SU-DHL-6 (cell line): ENCODE measurements at regions not wholly inside any gene's neighbourhood (a gene's known extent, or its start where the extent isn't known, plus 50 kb on each side); places are given as distances from the start of the nearest gene placed in this dataset.

ENCODE experiments used
- H2AFZ ChIP-seq: fragments of 200-600 bp; sonication (generic); 2 replicates; pipeline ENCODE4 v1.6.1; 2014; ENCODE audit warnings: low read depth, mild to moderate bottlenecking, moderate library complexity, mixed read lengths, antibody characterized with exemption, low read length; ENCODE audit not compliant: severe bottlenecking
- H3F3A ChIP-seq: fragments of 200-600 bp; shearing (Covaris generic); 2 replicates; pipeline ENCODE4 v1.6.0; 2016; ENCODE audit warnings: antibody characterized with exemption, mild to moderate bottlenecking; ENCODE audit not compliant: insufficient read depth
- H3K27ac ChIP-seq: fragments of 200-600 bp; sonication (generic); 2 replicates; pipeline ENCODE4 v1.5.1; 2016; ENCODE audit warnings: low read depth, mild to moderate bottlenecking, low read length, moderate library complexity, mixed read lengths
- H3K27me3 ChIP-seq: fragments of 200-600 bp; sonication (generic), shearing (Covaris generic); 2 replicates; pipeline ENCODE4 v1.6.0; 2014; ENCODE audit warnings: mild to moderate bottlenecking, low read length
- H3K36me3 ChIP-seq: fragments of 200-600 bp; sonication (generic); 2 replicates; pipeline ENCODE4 v1.6.1; 2014; ENCODE audit warnings: mild to moderate bottlenecking, low read length, mixed read lengths
- H3K4me2 ChIP-seq: fragments of 300-600, 200-600 bp; shearing (Covaris generic), sonication (generic); 2 replicates; pipeline ENCODE4 v1.6.0; 2014; ENCODE audit warnings: low read length, low read depth, mild to moderate bottlenecking; ENCODE audit not compliant: poor library complexity, severe bottlenecking
- H3K4me3 ChIP-seq: fragments of 200-600 bp; sonication (generic); 2 replicates; pipeline ENCODE4 v1.5.1; 2014; ENCODE audit warnings: antibody characterized with exemption, low read length, mild to moderate bottlenecking, mixed read lengths; ENCODE audit not compliant: insufficient read depth, poor library complexity, severe bottlenecking
- H3K79me2 ChIP-seq: fragments of 200-600 bp; sonication (generic); 2 replicates; pipeline ENCODE4 v1.6.1; 2014; ENCODE audit warnings: mild to moderate bottlenecking, low read length, moderate library complexity; ENCODE audit not compliant: insufficient read depth
- H3K9ac ChIP-seq: fragments of 200-600 bp; sonication (generic); 2 replicates; pipeline ENCODE4 v1.7.0; 2014; ENCODE audit warnings: mild to moderate bottlenecking, low read length
- H3K9me2 ChIP-seq: fragments of 200-600 bp; sonication (generic); replicated peaks from 2 replicates; pipeline ENCODE4 v1.6.1; 2014; ENCODE audit warnings: low read length; ENCODE audit not compliant: insufficient read depth
- H3K9me3 ChIP-seq: fragments of 200-600 bp; sonication (generic); 2 replicates; pipeline ENCODE4 v1.6.1; 2014; ENCODE audit warnings: low read length, mixed read lengths; ENCODE audit not compliant: insufficient read depth
- H4K20me1 ChIP-seq: fragments of 200-600 bp; sonication (generic); 2 replicates; pipeline ENCODE4 v1.6.1; 2014; ENCODE audit warnings: low read depth, mild to moderate bottlenecking, antibody characterized with exemption, low read length, moderate library complexity, mixed read lengths
- EZH2phosphoT487 ChIP-seq: fragments of 200-600 bp; sonication (generic), shearing (Covaris generic); conservative IDR thresholded peaks from 2 replicates; pipeline ENCODE4 v1.6.1; 2018; ENCODE audit warnings: mild to moderate bottlenecking, antibody characterized with exemption, low read length, moderate library complexity, mixed read lengths
- TF ChIP-seq, protein P1 (sequence below): fragments of 200-600 bp; sonication (generic); IDR thresholded peaks from one replicate; pipeline ENCODE4 v1.5.1; 2017; ENCODE audit warnings: antibody characterized with exemption, mild to moderate bottlenecking, low read length, moderate library complexity; ENCODE audit not compliant: insufficient read depth, poor library complexity, severe bottlenecking

DNA sequence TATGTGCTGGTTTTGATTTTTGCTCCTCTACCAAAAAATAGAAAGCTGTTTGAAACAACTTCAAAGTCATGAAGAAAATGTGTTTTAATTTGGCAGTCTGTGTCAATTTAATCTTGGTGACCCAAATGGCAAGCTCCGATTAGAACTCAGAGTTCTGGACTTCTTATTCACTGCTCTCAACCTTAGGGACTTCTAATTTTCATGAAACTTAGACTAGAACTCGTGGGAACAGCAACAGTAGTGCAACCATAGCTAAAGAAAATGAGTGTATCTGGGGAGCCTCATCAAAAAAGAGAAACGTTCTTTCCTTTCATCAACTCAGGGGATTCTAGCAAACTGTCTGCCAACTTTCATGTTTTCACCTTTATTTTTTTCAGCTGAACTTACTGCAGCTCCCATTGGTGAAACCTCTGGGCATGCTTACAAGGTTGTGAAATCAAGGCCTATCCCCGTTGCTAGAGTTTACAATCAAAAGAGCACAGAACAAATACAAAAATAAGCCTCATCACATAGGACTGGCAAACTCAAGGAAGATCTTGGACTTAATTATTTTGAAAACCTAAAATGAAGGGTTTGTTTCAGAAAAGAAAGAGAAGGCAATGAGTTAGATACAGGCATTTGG lies 114.0 kb upstream of the HSF2 start:
- H3K9me3 ChIP-seq = no peaks in the 10 kb centered on the region
- H3K27ac ChIP-seq = no peak overlapping the region
- TF ChIP-seq, protein P1, sequence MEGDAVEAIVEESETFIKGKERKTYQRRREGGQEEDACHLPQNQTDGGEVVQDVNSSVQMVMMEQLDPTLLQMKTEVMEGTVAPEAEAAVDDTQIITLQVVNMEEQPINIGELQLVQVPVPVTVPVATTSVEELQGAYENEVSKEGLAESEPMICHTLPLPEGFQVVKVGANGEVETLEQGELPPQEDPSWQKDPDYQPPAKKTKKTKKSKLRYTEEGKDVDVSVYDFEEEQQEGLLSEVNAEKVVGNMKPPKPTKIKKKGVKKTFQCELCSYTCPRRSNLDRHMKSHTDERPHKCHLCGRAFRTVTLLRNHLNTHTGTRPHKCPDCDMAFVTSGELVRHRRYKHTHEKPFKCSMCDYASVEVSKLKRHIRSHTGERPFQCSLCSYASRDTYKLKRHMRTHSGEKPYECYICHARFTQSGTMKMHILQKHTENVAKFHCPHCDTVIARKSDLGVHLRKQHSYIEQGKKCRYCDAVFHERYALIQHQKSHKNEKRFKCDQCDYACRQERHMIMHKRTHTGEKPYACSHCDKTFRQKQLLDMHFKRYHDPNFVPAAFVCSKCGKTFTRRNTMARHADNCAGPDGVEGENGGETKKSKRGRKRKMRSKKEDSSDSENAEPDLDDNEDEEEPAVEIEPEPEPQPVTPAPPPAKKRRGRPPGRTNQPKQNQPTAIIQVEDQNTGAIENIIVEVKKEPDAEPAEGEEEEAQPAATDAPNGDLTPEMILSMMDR = no peak
- no peak for TF ChIP-seq EZH2phosphoT487
- H3K36me3 ChIP-seq = no peaks in the 10 kb centered on the region
- no peaks in the 10 kb centered on the region for H3K79me2 ChIP-seq
- no peaks in the 10 kb centered on the region for H4K20me1 ChIP-seq
- no peak overlapping the region for H3K9ac ChIP-seq
- H3K27me3 ChIP-seq = no peaks in the 10 kb centered on the region
- no peaks in the 10 kb centered on the region for H3K9me2 ChIP-seq
- no peak overlapping the region for H3K4me2 ChIP-seq
- H3F3A ChIP-seq = no peaks in the 10 kb centered on the region
- H2AFZ ChIP-seq = no peak overlapping the region
- no peak overlapping the region for H3K4me3 ChIP-seq

DNA sequence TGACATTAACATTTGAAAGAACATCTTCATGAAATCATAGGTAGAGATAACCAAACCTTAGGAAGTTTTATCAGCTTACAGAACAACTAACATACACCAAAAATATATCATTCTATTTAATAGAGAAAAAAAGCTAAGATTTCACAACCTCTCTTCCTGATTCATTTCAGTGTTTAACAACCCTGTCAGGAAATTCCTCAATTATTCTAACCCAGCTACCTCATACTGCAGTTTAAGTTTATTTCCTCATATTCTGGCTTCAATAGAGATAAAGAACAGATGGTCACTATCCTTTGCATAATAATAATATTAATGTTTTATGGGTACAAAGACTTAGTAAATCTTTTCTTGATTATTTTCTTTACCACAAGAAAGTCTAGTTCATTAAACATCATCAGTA lies 112.9 kb upstream of the HSF2 start:
- Histone ChIP-seq H3K9ac (no peak overlapping the region), H3K27me3 (no peaks in the 10 kb centered on the region), H3K36me3 (no peaks in the 10 kb centered on the region), H4K20me1 (no peaks in the 10 kb centered on the region), H3K9me3 (no peaks in the 10 kb centered on the region), H3K4me2 (no peak overlapping the region), H3K27ac (no peak overlapping the region), H2AFZ (no peak overlapping the region), H3K9me2 (no peaks in the 10 kb centered on the region), H3F3A (no peaks in the 10 kb centered on the region), H3K79me2 (no peaks in the 10 kb centered on the region), H3K4me3 (no peak overlapping the region)
- TF ChIP-seq, protein P1 = no peak
- TF ChIP-seq EZH2phosphoT487 = no peak

DNA sequence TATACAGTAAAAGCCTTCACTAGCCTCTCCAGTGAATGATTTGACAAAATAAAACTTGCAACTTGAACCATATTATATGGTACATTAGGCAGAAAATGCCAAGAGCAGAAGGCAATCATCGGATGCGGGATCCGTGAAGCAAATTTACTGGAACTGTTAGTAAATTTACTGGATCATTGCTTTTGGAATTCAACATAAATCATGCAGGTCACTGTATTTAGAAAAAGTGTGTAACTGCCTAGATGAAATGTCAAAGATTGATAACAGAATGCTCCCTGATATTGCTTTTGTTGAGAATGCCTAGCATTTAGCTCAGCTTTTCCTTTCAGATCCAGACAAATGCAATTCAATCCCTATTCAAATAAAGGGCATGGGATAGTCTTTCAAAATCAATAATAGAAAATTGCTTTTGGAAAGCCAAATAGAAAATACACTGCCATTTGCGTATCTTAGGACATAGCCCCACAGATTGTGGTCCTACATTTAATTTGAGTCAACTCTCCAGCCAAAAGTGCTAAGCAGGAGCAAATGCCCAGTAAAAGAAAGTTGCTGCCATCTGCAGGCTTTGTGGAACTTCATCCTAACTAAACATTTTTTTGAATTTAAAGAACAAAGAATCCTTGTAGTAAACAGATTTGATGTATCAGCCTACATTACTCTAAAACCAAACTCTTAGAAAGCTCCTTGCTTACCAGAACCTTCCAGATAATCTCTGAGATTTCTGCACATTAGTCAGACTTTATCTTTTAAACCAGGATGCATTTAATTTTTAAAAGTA lies 109.5 kb upstream of the HSF2 start:
- H3K36me3 ChIP-seq = no peaks in the 10 kb centered on the region
- H2AFZ ChIP-seq = no peak overlapping the region
- no peak overlapping the region for H3K9ac ChIP-seq
- no peaks in the 10 kb centered on the region for H3K9me3 ChIP-seq
- TF ChIP-seq, protein P1 = no peak
- TF ChIP-seq EZH2phosphoT487 = no peak
- no peaks in the 10 kb centered on the region for H3K27me3 ChIP-seq
- H3K4me2 ChIP-seq = no peak overlapping the region
- H3K4me3 ChIP-seq = no peak overlapping the region
- no peaks in the 10 kb centered on the region for H3K9me2 ChIP-seq
- H3K27ac ChIP-seq = no peak overlapping the region
- H4K20me1 ChIP-seq = no peaks in the 10 kb centered on the region
- H3F3A ChIP-seq = no peaks in the 10 kb centered on the region
- no peaks in the 10 kb centered on the region for H3K79me2 ChIP-seq
